Activated T-cell treated with anti-CD3 and anti-CD28 coated beads, Interleukin-2, amount 50 U/mL, for 4 hours (primary cell): ENCODE measurements at regions not wholly inside any gene's neighbourhood (a gene's known extent, or its start where the extent isn't known, plus 50 kb on each side); places are given as distances from the start of the nearest gene placed in this dataset.
"Not testable (repeated sequence)": the region's sequence is repeated elsewhere in the genome, so short reads cannot be mapped to it uniquely, and the experiment has no call there.

Experiments used
- ATAC-seq, 2 donors: fragments of 200-7000 bp; cut with Tn5 transposase; one replicate each; pipeline ENCODE4 v1.10.0; 2021
- DNase-seq: peaks from one replicate; pipeline ENCODE4 v3.0.0-alpha.2; 2020
- H3K27me3 Mint-ChIP-seq: one replicate; pipeline ENCODE4 v1.8.0; 2021; ENCODE audit warnings: low read depth, mixed read lengths
- H3K36me3 Mint-ChIP-seq: one replicate; pipeline ENCODE4 v1.8.0; 2022; ENCODE audit warnings: mixed read lengths; ENCODE audit not compliant: insufficient read depth
- H3K4me1 Mint-ChIP-seq: one replicate; pipeline ENCODE4 v1.8.0; 2021; ENCODE audit warnings: low read depth, mixed read lengths
- H3K4me3 Mint-ChIP-seq: one replicate; pipeline ENCODE4 v1.8.0; 2021; ENCODE audit warnings: mild to moderate bottlenecking, moderate library complexity, mixed read lengths
- H3K9me3 Mint-ChIP-seq: one replicate; pipeline ENCODE4 v1.8.0; 2021; ENCODE audit warnings: mixed read lengths

GRCh38 chr10:33067917-33068316 is 109.9 kb upstream of the ITGB1 start:
- DNase-seq (no peak), ATAC-seq (no peak)
- Mint-ChIP-seq H3K4me3 (no peak overlapping the region), H3K27me3 (no peaks in the 10 kb centered on the region), H3K9me3 (peaks cover 3% of the 10 kb centered on the region), H3K36me3 (peaks cover 2% of the 10 kb centered on the region), H3K4me1 (peaks cover 17% of the 10 kb centered on the region)

GRCh38 chr10:33067481-33067880 is 109.5 kb upstream of the ITGB1 start:
- Mint-ChIP-seq H3K4me1 (peaks cover 17% of the 10 kb centered on the region), H3K36me3 (peaks cover 2% of the 10 kb centered on the region), H3K9me3 (peaks cover 3% of the 10 kb centered on the region), H3K4me3 (no peak overlapping the region), H3K27me3 (no peaks in the 10 kb centered on the region)
- no peak for DNase-seq
- ATAC-seq: no peak

DNA sequence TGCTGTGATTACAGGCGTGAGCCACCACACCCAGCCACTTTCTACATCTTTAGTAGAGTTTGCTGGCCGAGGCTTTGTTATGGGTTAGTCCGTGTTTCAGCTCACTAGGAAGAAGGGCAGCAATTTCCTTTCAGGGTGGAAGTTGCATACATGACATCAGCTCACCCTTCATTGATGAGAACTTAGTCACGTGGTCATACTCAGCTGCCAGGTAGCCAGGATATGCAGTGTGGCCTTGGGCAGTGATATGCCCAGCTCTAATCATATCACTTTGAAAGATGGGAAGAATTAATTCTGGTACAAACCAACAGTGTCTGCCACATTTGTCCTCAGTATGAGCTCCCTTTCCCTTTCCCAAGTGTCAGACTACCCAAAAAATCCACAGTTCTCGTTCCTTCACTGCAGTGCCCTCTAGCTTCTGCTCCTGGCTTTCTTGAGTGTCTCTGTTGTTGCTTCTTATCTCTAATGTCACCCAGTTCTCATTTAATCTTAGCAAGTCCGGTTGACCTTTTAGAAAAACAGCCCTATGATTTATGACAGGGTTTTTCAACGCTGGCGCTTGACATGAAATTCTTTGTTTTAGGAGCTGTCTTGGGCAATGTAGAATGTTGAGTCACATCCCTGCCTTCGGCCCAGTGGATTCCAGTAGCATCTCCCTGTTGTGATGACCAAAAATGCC is 108.7 kb upstream of the ITGB1 start:
- DNase-seq (no peak), ATAC-seq (no peak)
- H3K27me3 Mint-ChIP-seq: no peaks in the 10 kb centered on the region
- H3K36me3 Mint-ChIP-seq: peaks cover 2% of the 10 kb centered on the region
- H3K4me1 Mint-ChIP-seq: peaks cover 17% of the 10 kb centered on the region
- peaks cover 3% of the 10 kb centered on the region for H3K9me3 Mint-ChIP-seq
- no peak overlapping the region for H3K4me3 Mint-ChIP-seq

DNA sequence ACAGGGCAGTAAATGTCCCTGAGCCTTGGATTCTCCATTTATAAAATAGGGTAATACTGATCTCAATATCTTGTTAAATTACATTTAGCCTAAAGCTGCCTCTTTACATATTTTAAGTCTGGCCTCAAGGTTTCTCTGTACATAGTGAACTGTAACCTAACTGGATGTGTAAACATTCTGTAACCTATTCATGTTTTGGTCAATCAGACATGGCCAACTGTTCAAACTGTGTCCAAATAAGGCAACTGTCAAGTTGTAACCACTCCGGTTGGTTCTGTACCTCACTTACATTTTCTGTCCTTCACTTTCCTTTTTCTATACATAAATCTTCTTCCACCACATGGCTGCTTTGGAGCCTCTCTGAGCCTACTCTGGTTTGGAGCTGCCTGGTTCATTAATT is 107.1 kb upstream of the ITGB1 start:
- H3K36me3 Mint-ChIP-seq: peaks cover 2% of the 10 kb centered on the region
- no peak for ATAC-seq
- no peak for DNase-seq
- peaks cover 5% of the 10 kb centered on the region for H3K9me3 Mint-ChIP-seq
- no peaks in the 10 kb centered on the region for H3K27me3 Mint-ChIP-seq
- no peak overlapping the region for H3K4me3 Mint-ChIP-seq
- H3K4me1 Mint-ChIP-seq: peaks cover 17% of the 10 kb centered on the region

GRCh38 chr10:33064706-33065105 is 106.7 kb upstream of the ITGB1 start:
- DNase-seq (no peak), ATAC-seq (no peak)
- Mint-ChIP-seq H3K9me3 (peaks cover 9% of the 10 kb centered on the region), H3K36me3 (peaks cover 2% of the 10 kb centered on the region), H3K27me3 (no peaks in the 10 kb centered on the region), H3K4me1 (peaks cover 17% of the 10 kb centered on the region), H3K4me3 (no peak overlapping the region)

DNA sequence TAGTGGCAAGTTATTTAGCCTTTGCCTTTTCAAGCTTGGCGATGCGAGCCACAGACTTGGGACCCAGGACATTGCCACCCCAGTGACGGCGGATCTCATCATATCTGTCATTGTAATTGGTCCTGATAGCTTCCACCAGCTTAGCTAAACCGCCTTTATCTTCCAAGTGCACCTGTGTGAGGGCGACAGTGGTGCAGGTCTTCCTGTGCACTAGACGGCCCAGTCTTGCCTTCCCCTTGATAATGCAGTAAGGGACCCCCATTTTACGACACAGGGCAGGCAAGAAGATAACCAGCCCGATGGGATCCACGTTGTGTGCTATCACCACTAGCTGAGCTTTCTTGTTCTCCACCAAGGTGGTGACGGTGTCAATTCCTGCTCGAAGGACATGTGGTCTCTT is 99.6 kb upstream of the ITGB1 start:
- no peak for DNase-seq
- no peak for ATAC-seq
- Mint-ChIP-seq H3K27me3 (peaks cover 2% of the 10 kb centered on the region), H3K36me3 (no peaks in the 10 kb centered on the region), H3K9me3 (peaks cover 6% of the 10 kb centered on the region), H3K4me3 (no peak overlapping the region), H3K4me1 (peaks cover 7% of the 10 kb centered on the region)

DNA sequence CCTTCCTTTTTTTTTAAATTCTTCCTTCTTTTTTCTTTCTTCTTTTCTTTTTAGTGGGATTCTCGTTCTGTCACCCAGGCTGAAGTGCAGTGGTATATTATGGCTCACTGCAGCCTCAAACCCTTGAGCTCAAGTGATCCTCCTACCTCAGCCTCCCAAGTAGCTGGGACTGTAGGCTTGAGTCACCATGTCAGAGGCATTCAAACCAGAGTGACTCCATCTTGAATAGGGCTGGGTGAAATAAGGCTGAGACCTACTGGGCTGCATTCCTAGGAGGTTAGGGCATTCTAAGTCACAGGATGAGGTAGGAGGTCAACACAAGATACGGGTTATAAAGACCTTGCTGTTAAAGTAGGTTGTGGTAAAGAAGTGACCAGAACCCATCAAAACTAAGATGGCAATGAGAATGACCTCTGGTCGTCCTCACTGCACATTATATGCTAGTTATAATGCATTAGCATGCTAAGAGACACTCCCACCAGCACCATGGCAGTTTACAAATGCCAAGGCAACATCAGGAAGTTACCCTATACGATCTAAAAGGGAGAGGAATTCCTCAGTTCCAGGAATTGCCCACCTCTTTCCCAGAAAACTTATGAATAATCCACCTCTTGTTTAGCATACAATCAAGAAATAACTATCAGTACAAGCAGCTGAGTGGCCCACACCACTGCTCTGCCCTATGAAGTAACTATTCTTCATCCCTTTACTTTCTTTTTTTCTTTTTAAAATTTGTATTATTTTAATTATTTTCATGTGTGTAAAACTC is 99.0 kb upstream of the ITGB1 start:
- no peak for DNase-seq
- Mint-ChIP-seq H3K36me3 (no peaks in the 10 kb centered on the region), H3K9me3 (peaks cover 6% of the 10 kb centered on the region), H3K27me3 (peaks cover 2% of the 10 kb centered on the region), H3K4me3 (no peak overlapping the region), H3K4me1 (peaks cover 10% of the 10 kb centered on the region)
- no peak for ATAC-seq

- ATAC-seq (no peak), DNase-seq (no peak)
- Mint-ChIP-seq H3K36me3 (no peaks in the 10 kb centered on the region), H3K4me3 (no peak overlapping the region), H3K27me3 (peaks cover 2% of the 10 kb centered on the region), H3K9me3 (peaks cover 6% of the 10 kb centered on the region), H3K4me1 (peaks cover 15% of the 10 kb centered on the region)
Observed at GRCh38 chr10:33055625-33056024, 97.6 kb upstream of the ITGB1 start.

- DNase-seq (no peak), ATAC-seq (no peak)
- H3K36me3 Mint-ChIP-seq: no peaks in the 10 kb centered on the region
- H3K4me1 Mint-ChIP-seq: peaks cover 19% of the 10 kb centered on the region
- peak overlapping the region; percentile 35 for H3K4me3 Mint-ChIP-seq
- H3K9me3 Mint-ChIP-seq: no peaks in the 10 kb centered on the region
- peaks cover 2% of the 10 kb centered on the region for H3K27me3 Mint-ChIP-seq
Observed at GRCh38 chr10:33052915-33053810, 95.1 kb upstream of the ITGB1 start.

DNA sequence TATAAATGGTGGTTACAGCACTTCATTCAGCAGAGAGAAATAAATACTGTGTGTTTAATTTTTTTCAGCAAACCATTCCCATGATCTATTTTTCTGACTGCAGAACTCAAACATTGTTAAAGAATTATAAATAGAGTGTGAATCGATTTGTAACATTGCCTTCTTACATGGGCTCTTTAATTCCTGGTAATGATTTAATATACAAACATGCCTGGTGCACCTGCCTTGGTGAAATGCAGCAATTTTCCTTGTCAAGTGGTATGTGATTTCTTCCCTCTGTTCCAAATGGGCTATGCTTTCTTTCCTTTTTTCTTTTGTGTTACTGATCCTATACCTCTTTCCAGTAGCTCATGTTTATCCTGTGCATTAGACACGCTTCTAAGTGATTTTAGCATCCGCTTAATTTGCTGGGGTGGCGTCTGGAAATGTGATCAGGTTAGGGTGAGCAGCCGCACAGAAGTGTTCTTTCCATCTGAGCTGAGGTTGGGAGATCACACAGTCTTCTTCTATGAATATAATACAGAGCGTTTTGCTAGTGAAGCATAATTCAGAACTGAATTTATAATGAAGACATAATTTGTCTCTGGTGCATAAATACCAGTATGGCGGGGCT is 94.3 kb upstream of the ITGB1 start:
- DNase-seq (no peak), ATAC-seq (no peak)
- peaks cover 19% of the 10 kb centered on the region for H3K4me1 Mint-ChIP-seq
- H3K4me3 Mint-ChIP-seq: peak overlapping the region; percentile 85
- H3K36me3 Mint-ChIP-seq: no peaks in the 10 kb centered on the region
- H3K9me3 Mint-ChIP-seq: no peaks in the 10 kb centered on the region
- peaks cover 2% of the 10 kb centered on the region for H3K27me3 Mint-ChIP-seq

- Mint-ChIP-seq H3K4me1 (peaks cover 19% of the 10 kb centered on the region), H3K4me3 (peak overlapping the region; percentile 85)
- H3K27me3 Mint-ChIP-seq, H3K36me3 Mint-ChIP-seq, H3K9me3 Mint-ChIP-seq, ATAC-seq: not testable (repeated sequence)
- DNase-seq: peak; percentile 6
Observed at GRCh38 chr10:33049963-33050920, 92.2 kb upstream of the ITGB1 start.

DNA sequence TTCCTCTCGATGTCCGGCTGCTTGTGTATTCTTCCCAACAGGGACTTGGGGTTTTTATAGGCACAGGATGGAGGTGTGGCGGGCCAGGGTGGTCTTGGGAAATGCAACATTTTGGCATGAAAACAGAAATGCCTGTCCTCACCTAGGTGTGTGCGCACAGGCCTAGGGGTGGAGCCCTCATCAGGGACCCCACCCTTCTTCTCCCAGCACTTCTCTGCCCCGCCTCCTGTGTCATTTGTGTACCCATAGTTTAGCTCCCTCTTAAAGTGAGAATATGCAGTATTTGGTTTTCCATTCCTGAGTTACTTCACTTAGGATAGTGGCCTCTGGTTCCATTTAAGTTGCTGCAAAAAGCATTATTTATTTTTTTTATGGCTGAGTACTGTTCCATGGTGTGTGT is 90.2 kb upstream of the ITGB1 start:
- Mint-ChIP-seq H3K27me3 (no peaks in the 10 kb centered on the region), H3K4me3 (no peak overlapping the region), H3K9me3 (no peaks in the 10 kb centered on the region), H3K4me1 (peaks cover 17% of the 10 kb centered on the region), H3K36me3 (no peaks in the 10 kb centered on the region)
- DNase-seq: no peak
- no peak for ATAC-seq

GRCh38 chr10:33047655-33048054 is 89.6 kb upstream of the ITGB1 start:
- no peak for ATAC-seq
- H3K36me3 Mint-ChIP-seq: no peaks in the 10 kb centered on the region
- no peak for DNase-seq
- no peaks in the 10 kb centered on the region for H3K27me3 Mint-ChIP-seq
- H3K4me3 Mint-ChIP-seq: no peak overlapping the region
- H3K9me3 Mint-ChIP-seq: no peaks in the 10 kb centered on the region
- H3K4me1 Mint-ChIP-seq: peaks cover 17% of the 10 kb centered on the region
